Breast epithelium (tissue), 4 donors: ENCODE measurements at regions not wholly inside any gene's neighbourhood (a gene's known extent, or its start where the extent isn't known, plus 50 kb on each side); places are given as distances from the start of the nearest gene placed in this dataset.

Experiments used
- DNase-seq, 2 donors: peaks; one replicate each; pipeline ENCODE4 v3.0.0-alpha.2; 2019; ENCODE audit warnings: low spot score in 2 of 2
- H3K27ac ChIP-seq, 2 donors: fragments of 200-600 bp; sonication (generic) in 1 of 2; one replicate each; pipeline ENCODE4 v1.5.1; 2016 to 2019; ENCODE audit warnings: mild to moderate bottlenecking in 1 of 2
- H3K27me3 ChIP-seq, 2 donors: fragments of 200-600 bp; sonication (generic) in 1 of 2; one replicate each; pipeline versions ENCODE4 v1.5.1 to v1.6.0; 2017 to 2019; ENCODE audit warnings: control low read depth in 1 of 2, mild to moderate bottlenecking in 1 of 2
- H3K36me3 ChIP-seq: fragments of 200-600 bp; one replicate; pipeline ENCODE4 v1.5.1; 2019
- H3K4me1 ChIP-seq, 2 donors: fragments of 200-600 bp; sonication (generic); one replicate each; pipeline ENCODE4 v1.5.1; 2016 to 2019; ENCODE audit warnings: control low read depth in 1 of 2
- H3K4me3 ChIP-seq, 3 donors: fragments of 200-600 bp; sonication (generic); 1 replicate in 2 of 3; 2 replicates in 1 of 3; pipeline ENCODE4 v1.5.1; 2016 to 2019; ENCODE audit warnings: mild to moderate bottlenecking in 3 of 3, moderate library complexity in 2 of 3
- H3K9me3 ChIP-seq, 2 donors: fragments of 200-600 bp; sonication (generic) in 1 of 2; one replicate each; pipeline ENCODE4 v1.5.1; 2016 to 2019; ENCODE audit warnings: control low read depth in 1 of 2
- POLR2A ChIP-seq: fragments of 450-650 bp; IDR thresholded peaks from one replicate; pipeline ENCODE4 v1.6.1; 2016; ENCODE audit warnings: antibody characterized with exemption, mild to moderate bottlenecking, moderate library complexity
- POLR2AphosphoS5 ChIP-seq, 3 donors: sonication (generic); formaldehyde crosslinking; IDR thresholded peaks; one replicate each; pipeline ENCODE4 v1.6.1; 2017; ENCODE audit warnings: antibody characterized with exemption in 3 of 3
- intact Hi-C: fragments of 100-400 bp; cut with DNase I; formaldehyde crosslinking; loops from one replicate; pipeline ENCODE4 v1.15.1; 2023; ENCODE audit warnings: low total_unique reads
- TF ChIP-seq, protein P1 (sequence below), 3 donors: fragments of 450-650 bp; IDR thresholded peaks; one replicate each; pipeline ENCODE4 v1.5.1; 2016 to 2017; ENCODE audit warnings: antibody characterized with exemption in 3 of 3, mild to moderate bottlenecking in 3 of 3, moderate library complexity in 3 of 3

DNA sequence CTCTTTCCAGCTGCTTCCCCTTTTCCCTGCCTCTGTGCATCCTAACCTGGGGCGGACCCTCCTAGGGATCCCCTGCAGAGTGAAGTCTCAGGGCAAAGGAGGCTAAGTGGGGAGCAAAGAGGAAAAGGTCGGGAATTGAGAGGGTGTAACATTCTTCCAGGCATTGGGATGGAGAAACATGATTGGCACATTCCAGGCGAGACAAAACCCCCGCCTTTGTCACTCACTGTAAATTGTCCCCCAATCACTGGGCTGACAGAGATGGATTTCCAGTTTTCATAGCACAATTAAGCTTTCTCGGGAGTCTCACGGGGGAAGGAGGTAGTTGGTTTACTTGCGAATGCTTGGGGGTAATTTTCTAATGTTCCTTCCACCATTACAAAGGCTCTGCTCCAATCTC is 74.9 kb downstream of the MIAT start:
- no peak for DNase-seq
- no peaks in the 10 kb centered on the region for H3K4me1 ChIP-seq
- no peaks in the 10 kb centered on the region for H3K27me3 ChIP-seq
- H3K4me3 ChIP-seq = no peak overlapping the region
- H3K27ac ChIP-seq = no peak overlapping the region
- H3K36me3 ChIP-seq = no peaks in the 10 kb centered on the region
- H3K9me3 ChIP-seq = no peaks in the 10 kb centered on the region
- TF ChIP-seq POLR2AphosphoS5 (IDR thresholded peaks at IDR 0.05) = no peak
- TF ChIP-seq, protein P1, sequence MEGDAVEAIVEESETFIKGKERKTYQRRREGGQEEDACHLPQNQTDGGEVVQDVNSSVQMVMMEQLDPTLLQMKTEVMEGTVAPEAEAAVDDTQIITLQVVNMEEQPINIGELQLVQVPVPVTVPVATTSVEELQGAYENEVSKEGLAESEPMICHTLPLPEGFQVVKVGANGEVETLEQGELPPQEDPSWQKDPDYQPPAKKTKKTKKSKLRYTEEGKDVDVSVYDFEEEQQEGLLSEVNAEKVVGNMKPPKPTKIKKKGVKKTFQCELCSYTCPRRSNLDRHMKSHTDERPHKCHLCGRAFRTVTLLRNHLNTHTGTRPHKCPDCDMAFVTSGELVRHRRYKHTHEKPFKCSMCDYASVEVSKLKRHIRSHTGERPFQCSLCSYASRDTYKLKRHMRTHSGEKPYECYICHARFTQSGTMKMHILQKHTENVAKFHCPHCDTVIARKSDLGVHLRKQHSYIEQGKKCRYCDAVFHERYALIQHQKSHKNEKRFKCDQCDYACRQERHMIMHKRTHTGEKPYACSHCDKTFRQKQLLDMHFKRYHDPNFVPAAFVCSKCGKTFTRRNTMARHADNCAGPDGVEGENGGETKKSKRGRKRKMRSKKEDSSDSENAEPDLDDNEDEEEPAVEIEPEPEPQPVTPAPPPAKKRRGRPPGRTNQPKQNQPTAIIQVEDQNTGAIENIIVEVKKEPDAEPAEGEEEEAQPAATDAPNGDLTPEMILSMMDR (IDR thresholded peaks at IDR 0.05) = no peak
- TF ChIP-seq POLR2A = no peak
- intact Hi-C loops = no loop called here

DNA sequence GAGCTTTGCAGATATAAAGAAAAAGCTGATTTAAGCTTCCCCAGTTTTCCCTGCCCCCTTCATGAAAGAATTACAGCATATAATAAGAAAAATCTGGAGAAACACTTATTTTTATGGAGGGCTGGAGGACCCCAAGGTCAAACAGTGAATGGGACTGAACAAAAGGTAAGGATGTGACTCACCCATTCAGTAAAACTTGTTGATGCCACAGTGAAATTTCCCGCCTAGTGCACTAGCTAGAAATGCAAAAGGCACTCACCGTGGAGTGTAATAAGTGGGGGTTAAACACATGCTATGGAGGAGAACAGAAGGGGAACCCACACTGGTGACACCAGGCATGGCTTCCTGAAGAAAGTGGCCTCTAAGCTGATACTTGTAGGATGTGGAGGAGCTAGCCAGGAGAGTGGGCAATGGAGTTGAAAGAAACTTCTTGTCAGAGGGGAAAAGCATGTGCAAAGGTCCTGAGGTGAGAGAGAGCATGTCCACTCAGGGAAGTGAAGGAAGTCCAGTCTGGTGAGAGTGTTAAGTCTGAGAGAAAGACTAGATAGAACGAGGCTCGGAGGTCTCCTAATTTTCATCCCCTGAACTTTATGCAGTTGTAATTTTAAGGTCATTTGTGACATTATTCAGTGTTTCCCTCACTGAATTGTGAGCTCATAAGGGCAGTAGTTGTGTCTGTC is 77.1 kb downstream of the MIAT start:
- Histone ChIP-seq H3K27ac (no peak overlapping the region), H3K9me3 (no peaks in the 10 kb centered on the region), H3K4me3 (no peak overlapping the region), H3K36me3 (no peaks in the 10 kb centered on the region), H3K4me1 (no peaks in the 10 kb centered on the region), H3K27me3 (no peaks in the 10 kb centered on the region)
- intact Hi-C loops = no loop called here
- TF ChIP-seq POLR2AphosphoS5 (IDR thresholded peaks at IDR 0.05) (no peak), POLR2A (no peak)
- TF ChIP-seq, protein P1 (IDR thresholded peaks at IDR 0.05) = no peak
- DNase-seq = no peak

DNA sequence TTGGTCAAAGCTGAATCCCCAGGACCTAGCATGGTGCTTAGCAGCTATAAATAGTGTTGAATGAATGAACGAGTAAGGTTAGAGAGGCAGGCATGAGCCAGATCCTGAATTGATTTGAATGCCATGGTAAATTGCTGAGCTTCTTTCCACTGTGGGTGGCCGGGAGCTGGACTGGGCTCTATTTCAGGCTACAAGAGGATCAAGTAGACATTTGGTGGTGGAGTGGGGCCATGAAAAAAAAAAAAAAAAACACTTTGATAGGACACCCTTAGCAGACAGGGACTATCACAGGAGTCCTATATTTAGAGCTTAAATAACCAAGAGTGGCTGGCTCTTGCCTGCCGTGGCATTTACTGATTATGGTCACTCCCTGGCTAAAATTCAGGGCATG is 77.6 kb downstream of the MIAT start:
- H3K4me1 ChIP-seq = no peaks in the 10 kb centered on the region
- no peaks in the 10 kb centered on the region for H3K36me3 ChIP-seq

DNA sequence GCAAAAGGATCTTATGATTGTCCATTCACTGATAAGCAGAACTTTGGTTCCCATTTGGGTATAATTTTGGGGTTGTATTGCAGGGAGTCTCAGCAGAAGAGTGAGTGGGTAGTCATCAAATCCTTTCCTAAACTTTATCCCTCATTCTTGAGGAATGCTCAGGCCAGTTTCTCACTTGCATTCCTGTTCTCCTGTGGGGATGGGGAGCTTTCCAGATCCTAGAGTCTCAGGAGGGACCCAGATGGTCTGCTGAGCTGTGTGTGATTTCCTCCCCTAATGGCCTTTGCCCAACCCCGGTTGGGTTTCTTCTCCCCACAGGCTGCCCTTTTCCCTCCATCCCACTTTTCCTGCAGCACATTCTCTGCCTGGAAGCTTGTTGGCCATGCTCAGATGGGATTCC is 79.9 kb downstream of the MIAT start:
- Histone ChIP-seq H3K36me3 (no peaks in the 10 kb centered on the region), H3K27me3 (no peaks in the 10 kb centered on the region), H3K4me3 (no peak overlapping the region), H3K4me1 (no peaks in the 10 kb centered on the region), H3K9me3 (no peaks in the 10 kb centered on the region), H3K27ac (no peak overlapping the region)
- DNase-seq = no peak
- intact Hi-C loops = no loop called here
- TF ChIP-seq POLR2AphosphoS5 (IDR thresholded peaks at IDR 0.05) = no peak

More for the DNA sequence above, 77.6 kb downstream of the MIAT start:
- no peak overlapping the region for H3K27ac ChIP-seq
- H3K9me3 ChIP-seq = no peaks in the 10 kb centered on the region
- TF ChIP-seq, protein P1 (IDR thresholded peaks at IDR 0.05) = no peak
- TF ChIP-seq POLR2AphosphoS5 (IDR thresholded peaks at IDR 0.05) (no peak), POLR2A (no peak)
- no peak for DNase-seq
- no peaks in the 10 kb centered on the region for H3K27me3 ChIP-seq
- H3K4me3 ChIP-seq = no peak overlapping the region
- intact Hi-C loops = no loop called here

DNA sequence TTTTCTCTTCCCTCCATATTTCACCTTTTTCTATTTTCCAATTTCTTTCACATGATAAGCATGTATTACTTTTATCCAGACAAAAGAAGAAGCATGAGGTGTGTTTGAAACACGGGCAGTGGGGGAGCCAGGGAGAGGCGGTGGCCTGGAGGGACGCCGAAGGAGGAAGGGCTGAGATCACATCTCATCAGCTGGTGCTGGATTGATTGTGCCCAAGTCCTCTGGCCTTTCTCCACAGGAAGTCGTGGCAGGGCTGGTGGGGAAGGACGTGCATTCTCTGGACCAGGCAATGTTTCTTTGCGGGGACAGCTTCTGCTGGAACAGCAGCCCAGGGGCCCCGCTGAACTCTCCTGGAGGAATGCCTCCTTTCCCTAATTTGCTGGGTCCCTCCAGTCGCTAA is 82.9 kb downstream of the MIAT start:
- no peaks in the 10 kb centered on the region for H3K36me3 ChIP-seq
- no peaks in the 10 kb centered on the region for H3K4me1 ChIP-seq
- no peak for DNase-seq
- intact Hi-C loops = no loop called here
- H3K27ac ChIP-seq = no peak overlapping the region
- no peak overlapping the region for H3K4me3 ChIP-seq
- TF ChIP-seq, protein P1 (IDR thresholded peaks at IDR 0.05) = no peak
- TF ChIP-seq POLR2A (no peak), POLR2AphosphoS5 (IDR thresholded peaks at IDR 0.05) (no peak)
- no peaks in the 10 kb centered on the region for H3K9me3 ChIP-seq
- no peaks in the 10 kb centered on the region for H3K27me3 ChIP-seq

DNA sequence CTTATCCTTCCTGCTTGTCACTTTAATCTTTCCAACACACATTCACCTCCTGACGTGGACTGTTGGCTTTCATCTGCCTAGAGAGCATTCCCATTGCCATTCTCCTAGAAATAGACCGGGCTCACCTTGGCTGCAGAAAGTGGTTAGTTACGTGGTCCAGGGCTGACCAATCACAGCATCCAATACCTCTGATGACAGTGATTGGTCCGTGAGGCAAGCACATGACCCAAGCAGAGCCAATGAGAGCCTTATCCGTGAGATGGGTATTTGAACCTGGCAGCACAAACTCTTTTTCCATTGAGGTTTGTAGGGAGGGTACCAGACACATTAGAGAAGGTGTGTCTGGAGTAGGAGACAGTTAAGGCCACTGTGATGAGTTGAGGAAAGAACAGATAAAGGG is 85.8 kb downstream of the MIAT start:
- Histone ChIP-seq H3K4me3 (no peak overlapping the region), H3K4me1 (no peaks in the 10 kb centered on the region), H3K36me3 (no peaks in the 10 kb centered on the region), H3K27me3 (no peaks in the 10 kb centered on the region), H3K9me3 (no peaks in the 10 kb centered on the region), H3K27ac (no peak overlapping the region)
- TF ChIP-seq POLR2AphosphoS5 (IDR thresholded peaks at IDR 0.05) (no peak), POLR2A (no peak)
- TF ChIP-seq, protein P1 (IDR thresholded peaks at IDR 0.05) = no peak
- intact Hi-C loops = no loop called here
- no peak for DNase-seq
